ENCODE measurements at regions not wholly inside any gene's neighbourhood (a gene's known extent, or its start where the extent isn't known, plus 50 kb on each side); places are given as distances from the start of the nearest gene placed in this dataset.

GRCh38 chr7:106774768-106775551, 90.1 kb upstream of the PIK3CG start:
- TF ChIP-seq POLR2A (IDR thresholded peaks at IDR 0.05; ENCODE audit: low read depth, low read length) (no peak), MXI1 (IDR thresholded peaks at IDR 0.05; ENCODE audit: borderline replicate concordance, low read depth, low read length) (no peak), RFX5 (IDR thresholded peaks at IDR 0.05; ENCODE audit: low read depth, low read length) (no peak), RAD21 (IDR thresholded peaks at IDR 0.05; ENCODE audit: low read length) (no peak), MAFK (IDR thresholded peaks at IDR 0.05; ENCODE audit: low read depth, low read length) (no peak), CHD1 (IDR thresholded peaks at IDR 0.05; ENCODE audit: low read depth, low read length) (no peak), ELK1 (IDR thresholded peaks at IDR 0.05; ENCODE audit: borderline replicate concordance, low read depth, low read length) (no peak), NFE2L2 (IDR thresholded peaks at IDR 0.05; ENCODE audit: low read depth, low read length) (no peak), BHLHE40 (IDR thresholded peaks at IDR 0.05; ENCODE audit: low read depth, low read length) (no peak)
- TF ChIP-seq, protein P1, sequence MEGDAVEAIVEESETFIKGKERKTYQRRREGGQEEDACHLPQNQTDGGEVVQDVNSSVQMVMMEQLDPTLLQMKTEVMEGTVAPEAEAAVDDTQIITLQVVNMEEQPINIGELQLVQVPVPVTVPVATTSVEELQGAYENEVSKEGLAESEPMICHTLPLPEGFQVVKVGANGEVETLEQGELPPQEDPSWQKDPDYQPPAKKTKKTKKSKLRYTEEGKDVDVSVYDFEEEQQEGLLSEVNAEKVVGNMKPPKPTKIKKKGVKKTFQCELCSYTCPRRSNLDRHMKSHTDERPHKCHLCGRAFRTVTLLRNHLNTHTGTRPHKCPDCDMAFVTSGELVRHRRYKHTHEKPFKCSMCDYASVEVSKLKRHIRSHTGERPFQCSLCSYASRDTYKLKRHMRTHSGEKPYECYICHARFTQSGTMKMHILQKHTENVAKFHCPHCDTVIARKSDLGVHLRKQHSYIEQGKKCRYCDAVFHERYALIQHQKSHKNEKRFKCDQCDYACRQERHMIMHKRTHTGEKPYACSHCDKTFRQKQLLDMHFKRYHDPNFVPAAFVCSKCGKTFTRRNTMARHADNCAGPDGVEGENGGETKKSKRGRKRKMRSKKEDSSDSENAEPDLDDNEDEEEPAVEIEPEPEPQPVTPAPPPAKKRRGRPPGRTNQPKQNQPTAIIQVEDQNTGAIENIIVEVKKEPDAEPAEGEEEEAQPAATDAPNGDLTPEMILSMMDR (conservative IDR thresholded peaks at IDR 0.05; ENCODE audit: low read depth, low read length) = no peak
